HCEC 1CT (cell line): ENCODE measurements at regions not wholly inside any gene's neighbourhood (a gene's known extent, or its start where the extent isn't known, plus 50 kb on each side); places are given as distances from the start of the nearest gene placed in this dataset.

ENCODE experiments used
- DNase-seq: peaks from one replicate; pipeline ENCODE4 v3.0.0-alpha.2; 2017

DNA sequence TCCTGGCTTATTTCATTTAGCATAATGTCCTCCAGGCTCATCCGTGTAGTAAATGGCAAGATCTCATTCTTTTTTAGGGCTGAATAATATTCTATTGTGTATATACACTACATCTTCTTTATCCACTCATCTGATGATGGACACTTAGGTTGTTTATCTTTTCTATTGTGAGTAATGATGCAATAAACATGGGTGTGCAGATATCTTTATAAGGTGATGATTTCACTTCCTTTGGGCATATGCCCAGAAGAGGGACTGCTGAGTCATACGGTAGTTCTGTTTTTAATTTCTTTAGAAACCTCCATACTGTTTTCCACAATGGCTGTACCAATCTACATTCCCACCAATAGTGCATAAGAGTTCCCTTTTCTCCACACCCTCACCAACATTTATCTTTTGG lies 317.6 kb upstream of the CNKSR2 start:
- DNase-seq: no peak

DNA sequence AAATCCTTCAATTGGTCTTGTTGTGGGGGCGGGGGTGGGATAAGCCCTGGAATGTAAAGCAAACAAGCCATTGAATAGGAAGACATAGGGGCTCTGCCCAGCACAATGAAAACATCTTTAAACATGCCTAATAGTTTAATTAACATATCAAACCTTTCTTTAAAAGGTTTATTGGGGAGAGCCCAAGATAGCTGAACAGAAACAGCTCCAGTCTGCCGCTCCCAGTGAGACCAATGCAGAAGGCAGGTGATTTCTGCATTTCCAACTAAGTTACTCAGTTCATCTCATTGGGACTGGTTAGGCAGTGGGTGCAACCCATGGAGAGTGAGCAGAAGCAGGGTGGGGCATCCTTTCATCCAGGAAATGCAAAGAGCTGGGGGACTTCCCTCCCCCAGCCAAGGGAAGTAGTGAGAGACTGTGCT lies 327.2 kb upstream of the CNKSR2 start:
- no peak for DNase-seq

DNA sequence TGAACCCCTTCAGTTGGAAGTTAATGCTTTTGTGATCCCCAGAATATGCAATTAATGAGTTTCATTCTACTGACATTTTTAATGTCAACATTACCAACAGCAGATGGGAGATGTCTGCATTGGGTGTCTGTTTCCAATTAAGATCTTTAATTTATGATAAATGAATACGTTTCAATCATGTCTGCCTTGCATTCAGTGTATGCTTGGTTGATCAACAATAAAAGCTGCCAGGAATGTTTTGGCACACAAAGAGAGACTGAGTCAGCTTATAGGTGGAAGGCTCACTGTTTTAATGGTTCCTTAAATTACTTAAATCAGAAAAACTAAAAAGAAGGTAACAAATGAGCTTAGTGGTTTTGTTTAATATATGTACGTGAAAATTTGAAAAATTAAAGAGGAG lies 359.9 kb upstream of the CNKSR2 start:
- DNase-seq: no peak

DNA sequence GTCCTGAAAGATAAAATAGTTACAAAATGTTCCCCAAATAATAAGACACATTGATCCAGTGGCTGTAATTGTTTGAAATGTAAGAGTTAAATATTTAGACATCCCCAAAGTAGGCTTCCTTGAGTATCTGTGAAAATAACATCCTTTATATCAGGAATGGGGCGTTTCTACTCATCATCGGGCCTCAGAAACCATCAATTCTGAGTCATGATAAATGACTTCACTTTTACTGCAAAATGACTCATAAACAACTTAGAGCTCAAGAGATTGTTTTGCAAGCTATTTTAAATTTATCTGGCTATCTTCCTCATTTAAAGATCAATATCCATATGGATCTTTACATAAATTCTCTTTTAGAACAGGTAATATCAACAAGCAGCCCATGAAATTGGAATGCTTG lies 369.4 kb upstream of the CNKSR2 start:
- peak; percentile 26 for DNase-seq

DNA sequence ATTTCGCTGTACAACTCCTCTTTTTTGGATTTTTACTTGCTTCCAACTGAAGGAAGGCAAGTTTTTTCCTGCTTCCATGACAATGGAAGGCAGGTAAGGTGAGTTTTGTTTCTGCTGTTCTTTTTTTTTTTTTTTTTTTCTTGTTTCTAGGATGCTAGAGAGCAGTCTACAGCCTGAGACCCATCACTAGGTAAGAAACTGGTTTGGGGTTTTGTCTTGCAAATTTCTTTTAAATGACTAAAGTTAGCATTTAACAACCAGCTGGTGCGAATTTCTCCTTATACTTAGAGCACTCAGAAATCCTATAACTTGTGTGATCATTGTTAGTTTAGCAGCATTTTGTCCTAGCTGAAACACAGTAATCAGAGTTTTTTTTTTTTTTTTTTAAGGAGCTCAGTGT lies 378.4 kb upstream of the CNKSR2 start:
- no peak for DNase-seq

DNA sequence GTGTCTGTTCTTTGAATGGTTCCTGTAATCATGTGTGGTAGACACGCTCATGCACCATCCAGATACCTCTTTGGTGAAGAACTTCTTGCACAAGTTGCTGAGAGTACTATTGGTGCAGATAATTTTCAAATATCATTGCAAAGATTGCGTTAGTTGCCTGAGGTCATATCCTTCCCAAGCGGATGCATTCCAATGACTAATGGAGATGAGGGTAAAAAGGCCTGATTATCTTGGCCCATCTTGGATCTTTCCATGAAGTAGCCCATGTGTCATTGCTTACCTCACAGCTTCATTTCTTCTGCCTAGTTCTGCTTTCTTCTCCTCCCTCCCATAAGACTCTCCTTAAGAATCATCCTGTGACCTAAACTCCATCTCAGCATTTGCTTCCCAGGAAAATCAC lies 384.9 kb upstream of the CNKSR2 start:
- DNase-seq: peak; percentile 20

DNA sequence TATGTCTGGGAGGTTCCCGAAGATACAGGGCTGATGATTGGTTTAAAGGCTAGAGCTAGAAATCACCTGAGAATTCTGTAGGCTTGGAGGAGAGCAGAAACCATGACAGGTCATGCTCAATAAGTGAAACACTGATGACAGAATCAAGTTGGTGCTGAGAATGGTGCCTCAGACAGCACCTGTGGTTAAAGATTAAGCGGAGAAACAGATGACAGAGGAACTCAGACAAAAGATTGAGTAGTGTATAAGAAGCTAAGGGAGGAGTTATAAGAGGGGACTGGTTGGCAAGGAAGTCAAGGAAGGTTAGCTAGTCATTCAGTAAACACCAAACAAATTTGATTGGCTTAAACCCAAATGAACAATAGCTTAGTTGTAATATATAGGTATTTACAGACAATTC lies 385.4 kb upstream of the CNKSR2 start:
- no peak for DNase-seq

DNA sequence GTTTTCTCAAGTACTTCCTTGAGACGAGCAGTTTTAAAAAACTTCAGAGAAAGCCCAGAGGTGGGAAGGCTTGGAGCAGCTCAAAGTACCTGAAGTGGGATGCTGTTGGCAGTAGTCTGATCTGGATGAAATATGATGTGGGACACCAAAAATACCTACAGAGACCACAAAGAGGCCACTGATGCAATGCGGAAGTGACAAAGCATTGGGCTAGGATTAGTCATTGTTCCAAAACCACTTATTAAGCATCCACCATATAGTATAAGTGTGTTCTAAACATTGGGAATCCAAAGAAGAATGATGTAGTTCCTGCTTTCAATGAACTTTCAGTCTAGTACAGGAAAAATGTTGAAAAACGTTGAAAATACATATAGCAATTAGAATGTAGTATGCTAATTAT lies 386.1 kb upstream of the CNKSR2 start:
- peak; percentile 48 for DNase-seq

DNA sequence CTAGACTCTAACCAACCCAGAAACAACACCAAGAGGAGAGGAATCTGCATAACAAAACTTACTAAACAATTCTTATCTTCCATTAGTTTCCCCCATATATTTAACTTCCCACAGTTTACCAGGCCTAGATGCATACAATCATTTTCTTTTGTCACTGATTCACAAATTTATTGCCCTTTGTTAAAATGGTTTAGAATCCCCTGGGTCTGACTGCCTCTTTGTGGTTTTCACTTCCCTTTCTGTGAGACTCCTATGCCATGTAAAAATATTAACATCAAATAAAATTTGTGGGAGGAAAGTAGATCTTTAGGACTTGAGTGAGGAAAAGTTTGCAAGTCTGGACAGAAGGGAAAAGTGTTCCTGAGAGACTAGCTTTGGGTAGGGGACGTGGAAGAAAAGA lies 393.8 kb upstream of the CNKSR2 start:
- DNase-seq: no peak

DNA sequence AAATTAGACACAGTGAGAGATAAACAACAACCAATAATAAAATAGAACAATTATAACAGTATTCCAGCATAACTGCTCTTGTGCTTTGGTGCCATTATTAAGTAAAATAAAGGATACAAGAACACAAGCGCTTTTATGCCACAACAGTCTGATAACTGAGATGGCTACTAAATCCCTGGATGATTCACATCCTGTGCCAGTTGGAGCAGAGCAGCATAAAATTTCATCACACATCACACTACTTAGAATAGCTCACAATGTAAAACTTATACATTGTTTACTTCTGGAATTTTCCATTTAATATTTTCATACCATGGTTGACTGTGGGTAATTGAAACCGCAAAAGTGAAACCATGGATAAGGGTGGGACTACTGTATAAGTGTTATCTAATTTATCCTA lies 399.9 kb upstream of the CNKSR2 start:
- peak; percentile 62 for DNase-seq

DNA sequence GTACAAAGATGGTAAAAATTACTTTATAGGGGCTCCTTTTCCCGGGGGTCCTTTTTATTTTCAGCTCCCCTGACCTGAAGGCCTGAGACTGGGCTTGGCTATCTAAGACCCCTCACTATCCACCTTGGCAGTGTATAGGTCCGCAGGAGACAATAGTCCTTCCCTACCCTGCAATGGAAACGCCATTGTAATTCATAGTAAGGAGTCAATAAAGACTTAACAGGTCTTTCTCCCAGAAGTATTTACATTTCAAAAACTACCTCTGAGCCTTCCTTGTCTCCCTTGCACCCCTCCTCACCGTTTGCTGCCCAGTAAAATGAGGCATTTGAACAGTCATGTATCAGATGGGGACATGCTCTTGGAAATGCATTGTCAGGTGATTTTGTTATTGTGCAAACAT lies 401.2 kb upstream of the CNKSR2 start:
- DNase-seq: no peak

DNA sequence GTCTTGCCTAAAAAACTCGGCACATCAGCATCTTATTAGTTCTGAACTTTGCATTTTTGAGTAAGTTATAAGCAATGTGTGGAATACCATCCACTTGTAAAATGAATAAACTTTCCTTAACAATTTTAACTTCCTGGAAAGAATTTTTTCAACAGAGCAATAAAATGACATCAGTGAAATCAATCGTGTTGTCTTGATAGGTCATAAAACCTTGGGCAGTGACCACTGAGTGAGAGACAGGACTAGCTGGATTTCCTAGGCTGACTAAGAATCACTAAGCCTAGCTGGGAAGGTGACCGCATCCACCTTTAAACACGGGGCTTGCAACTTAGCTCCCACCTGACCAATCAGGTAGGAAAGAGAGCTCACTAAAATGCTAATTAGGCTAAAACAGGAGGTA lies 403.0 kb upstream of the CNKSR2 start:
- DNase-seq: no peak

DNA sequence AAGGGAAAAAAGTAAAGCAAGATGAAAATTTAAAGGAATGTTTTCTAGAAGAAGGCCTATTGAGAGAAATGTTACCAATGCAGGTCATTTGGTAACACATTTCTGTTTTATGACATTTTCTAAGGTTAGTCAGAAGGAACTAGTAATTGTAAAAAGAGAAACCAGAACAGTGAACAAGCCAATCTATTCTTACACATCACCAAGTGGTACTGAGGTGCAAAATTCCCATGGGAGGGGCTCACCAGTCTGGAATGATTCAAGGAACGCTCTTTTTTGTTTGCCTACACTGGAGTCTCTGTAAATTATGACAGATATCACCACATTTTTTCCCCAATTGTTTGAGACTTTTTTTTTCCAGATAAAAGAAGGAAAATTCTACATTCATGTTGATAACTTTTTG lies 404.7 kb upstream of the CNKSR2 start:
- DNase-seq: no peak

DNA sequence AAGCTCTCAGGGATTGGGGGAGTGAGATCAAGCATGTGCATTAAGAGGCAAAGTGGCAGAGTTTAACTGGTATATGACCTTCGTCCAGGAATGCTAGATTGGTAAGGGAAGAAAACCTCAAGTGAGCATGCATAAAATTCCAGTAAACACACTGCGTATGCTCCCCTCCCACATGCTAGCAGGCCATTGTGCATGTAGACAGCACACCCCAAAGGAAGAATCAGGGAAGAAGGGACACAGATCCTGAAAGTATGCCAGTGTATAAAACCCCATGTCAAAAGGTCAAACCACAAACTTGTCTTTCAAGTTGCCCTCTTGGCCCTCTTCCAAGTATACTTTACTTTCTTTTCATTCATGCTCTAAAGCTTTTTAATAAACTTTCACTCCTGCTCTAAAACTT lies 405.2 kb upstream of the CNKSR2 start:
- no peak for DNase-seq

DNA sequence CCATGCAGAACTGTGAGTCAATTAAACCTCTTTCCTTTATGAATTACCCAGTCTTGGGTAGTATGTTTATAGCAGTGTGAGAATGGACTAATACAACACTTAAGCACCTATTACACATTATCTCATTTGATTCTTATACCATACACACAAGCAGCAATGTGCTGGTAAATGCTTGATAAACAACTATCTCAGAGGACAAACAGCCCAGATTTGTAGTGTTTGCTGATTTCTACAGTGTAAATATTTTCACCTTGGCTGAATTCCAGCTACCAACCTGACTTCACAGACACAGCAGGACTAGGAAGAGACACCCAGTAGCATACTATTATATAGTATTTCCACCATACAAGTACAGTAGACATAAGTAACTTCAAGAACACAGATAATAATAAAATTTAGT lies 406.5 kb upstream of the CNKSR2 start:
- no peak for DNase-seq

DNA sequence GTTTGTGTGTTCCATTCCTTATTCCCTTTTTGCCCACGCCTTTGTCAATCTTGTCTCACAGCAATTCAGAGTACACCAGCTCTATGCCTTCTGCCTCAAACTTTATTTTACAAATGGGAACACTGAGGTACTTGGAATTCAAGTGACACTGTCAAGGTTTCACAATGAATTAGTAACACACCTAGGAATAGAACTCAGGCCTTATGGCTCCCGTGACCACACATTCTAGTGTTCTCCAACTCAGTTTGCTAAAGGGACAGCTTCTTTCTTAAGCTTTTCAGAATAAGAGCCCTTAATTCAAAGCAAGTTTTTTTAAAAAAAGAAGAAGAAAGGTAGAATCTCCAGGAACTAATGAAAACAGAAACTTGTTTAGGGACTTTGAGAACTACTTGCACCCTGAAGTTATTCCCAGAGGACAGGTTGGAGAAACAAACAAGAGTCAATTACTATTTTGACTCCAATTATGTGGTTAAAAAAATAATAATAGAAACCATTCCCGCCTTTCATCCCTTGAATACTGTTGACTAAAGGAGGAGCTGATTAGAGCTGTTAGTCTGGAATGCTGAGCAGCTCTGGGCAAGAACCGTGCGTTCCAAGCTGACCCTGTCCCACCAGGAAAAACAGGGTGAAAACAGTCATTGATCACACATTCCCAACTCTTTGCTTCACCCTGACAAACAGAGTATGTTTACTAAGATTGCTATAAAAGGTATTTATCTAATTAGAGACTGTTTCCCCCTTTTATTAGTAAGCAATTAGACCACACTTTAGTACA lies 408.8 kb upstream of the CNKSR2 start:
- no peak for DNase-seq

DNA sequence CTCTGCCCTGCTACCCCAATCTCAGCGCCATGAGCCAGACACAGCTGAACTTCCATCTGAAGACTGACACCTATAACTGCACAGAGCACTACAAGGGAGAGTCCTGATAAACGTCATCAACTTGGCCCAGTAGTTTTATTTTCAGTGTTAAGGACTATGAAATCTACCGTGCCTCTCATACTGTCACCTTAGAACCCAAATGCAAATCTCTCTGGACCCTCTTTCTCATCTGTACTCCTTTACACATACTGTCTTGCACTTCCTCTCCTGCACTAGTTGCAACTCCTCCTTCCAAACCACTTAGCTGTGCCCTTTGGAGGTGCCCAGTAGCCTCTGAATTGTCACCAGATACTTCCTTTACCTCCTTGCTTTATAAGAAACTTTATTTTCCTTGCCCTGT lies 420.2 kb upstream of the CNKSR2 start:
- DNase-seq: no peak

DNA sequence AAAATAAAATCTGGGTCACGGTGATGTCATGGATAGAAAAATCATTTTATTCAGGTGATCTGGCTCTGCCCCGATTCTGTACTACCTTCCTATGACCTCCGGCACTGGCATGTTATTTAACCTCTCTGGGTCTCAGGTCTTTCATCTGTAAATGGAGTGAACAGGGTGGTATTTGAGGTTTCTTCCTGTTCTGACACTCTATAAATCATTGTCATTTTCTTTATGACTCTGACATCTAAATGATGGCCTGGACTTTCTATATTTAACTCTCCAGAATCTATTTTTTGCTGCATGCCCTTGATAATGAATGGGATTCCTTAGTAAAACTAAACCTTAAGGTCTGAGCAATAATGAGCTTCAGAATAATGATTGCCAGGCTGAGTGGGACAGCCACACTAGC lies 422.0 kb upstream of the CNKSR2 start:
- DNase-seq: no peak

DNA sequence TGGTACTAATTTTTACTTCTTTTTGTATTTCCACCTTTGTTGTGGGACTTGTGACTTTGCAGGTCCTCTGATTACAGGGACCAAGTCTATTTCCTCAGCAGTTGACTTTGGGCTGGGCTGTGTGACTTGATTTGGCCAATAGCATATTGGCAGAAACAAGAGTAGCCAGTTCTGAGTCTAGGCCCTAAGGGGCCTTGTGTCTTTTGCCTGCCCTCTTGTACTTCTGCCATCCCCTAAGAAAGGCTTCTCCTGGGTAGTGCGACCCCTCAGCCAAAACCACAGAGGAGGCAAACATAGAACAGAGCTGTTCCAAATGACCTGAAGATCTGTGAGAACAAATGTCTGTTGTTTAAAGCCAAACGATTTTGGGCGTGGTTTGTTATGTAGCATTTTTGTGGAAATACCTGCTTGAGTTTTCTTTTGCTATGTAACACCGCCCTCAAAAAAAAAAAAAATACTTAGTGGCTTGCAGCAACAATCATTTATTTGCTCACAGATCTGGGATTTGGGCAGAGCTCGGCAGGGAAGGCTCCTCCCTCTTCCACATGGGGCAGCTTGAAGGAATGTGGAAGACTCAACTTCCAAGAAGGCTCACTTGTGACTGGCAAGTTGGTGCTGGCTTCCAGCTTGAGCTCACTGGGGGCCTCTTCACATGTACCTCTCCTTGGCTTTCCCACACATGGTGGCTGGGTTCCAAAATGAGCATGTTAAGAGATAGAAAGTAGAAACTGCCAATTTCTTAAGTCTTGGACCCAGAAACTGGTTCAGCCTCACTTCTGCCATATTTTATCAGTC lies 423.0 kb upstream of the CNKSR2 start:
- no peak for DNase-seq

DNA sequence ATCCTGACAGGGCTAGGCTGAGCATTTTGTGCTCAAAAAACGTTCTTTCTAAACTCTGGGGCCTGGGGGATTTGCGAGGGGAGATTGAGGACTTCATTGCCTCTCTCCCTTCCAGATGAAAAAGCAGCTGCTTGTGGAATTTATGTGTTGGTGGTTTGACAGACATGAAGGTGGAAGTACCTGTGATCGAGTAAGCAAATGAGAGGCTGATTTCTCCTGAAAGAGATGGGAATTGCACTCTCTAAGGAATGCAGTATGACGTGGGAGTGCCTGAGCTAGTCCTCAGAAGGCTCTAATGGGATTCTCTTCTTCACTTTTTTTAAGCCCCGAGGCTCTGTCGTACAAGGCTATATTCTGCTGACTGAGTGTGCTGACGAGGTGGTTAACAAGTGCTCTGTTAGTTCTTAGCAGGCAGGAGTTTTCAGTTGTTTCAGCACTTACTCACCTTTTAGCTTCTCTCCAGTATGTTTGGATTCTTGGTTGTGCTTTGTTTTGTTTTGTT lies 426.8 kb upstream of the CNKSR2 start:
- no peak for DNase-seq

DNA sequence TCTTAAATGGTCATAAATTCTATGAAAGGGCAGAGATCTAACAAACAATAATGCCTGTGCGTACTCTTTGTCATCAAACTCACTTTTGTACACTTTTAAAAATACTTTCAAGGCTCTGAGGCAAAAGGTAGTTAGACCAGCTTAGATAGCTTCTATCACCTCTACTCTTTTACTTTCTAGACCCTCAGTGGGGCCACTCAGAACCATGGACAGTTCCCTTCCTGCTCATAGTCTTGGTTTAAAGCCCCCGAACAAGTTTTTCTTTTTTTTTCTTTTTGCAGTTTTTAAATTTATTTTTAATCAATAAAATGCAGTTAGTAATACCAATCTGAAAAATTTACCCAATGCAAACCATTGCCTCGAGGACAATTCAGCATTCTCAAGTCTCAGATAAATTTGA lies 460.5 kb upstream of the CNKSR2 start:
- DNase-seq: no peak

DNA sequence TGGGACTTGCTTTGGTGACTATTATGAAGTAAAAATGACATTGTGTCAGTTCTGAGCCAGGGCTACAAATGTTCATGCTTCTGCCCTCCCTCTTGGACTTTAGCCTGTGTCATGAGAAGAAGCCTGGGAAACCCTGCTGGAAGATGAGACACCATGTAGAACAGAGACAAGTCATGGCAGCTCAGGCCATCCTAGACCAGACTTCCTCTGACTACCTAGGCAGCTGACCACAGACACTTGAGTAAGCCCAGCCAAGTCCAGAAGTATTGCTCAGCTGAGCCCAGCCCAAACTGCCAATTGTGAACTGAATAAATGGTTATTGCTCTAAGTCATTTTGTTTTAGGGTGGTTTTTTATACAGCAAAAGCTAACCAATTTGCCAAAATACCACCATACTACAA lies 467.6 kb upstream of the CNKSR2 start:
- no peak for DNase-seq

DNA sequence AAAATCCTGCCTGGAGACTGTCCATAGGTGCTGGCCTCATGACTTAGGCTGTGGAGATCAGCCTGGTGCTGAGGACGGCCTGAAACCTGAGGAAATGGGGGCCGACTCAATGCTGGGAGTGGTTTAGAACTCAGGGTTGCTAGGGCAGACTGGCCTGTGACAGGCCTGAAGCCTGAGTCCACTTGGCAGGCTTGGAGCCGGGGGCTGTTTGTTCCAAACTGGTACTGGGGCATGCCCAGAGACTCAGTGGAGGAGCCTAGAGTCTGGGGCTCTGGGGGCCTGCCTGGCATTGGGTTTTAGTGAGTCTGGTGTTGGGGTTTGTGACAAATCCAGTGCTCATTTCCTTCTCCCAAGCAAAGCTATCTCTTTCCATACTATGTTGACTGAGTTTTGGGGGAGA lies 489.7 kb upstream of the CNKSR2 start:
- DNase-seq: no peak

DNA sequence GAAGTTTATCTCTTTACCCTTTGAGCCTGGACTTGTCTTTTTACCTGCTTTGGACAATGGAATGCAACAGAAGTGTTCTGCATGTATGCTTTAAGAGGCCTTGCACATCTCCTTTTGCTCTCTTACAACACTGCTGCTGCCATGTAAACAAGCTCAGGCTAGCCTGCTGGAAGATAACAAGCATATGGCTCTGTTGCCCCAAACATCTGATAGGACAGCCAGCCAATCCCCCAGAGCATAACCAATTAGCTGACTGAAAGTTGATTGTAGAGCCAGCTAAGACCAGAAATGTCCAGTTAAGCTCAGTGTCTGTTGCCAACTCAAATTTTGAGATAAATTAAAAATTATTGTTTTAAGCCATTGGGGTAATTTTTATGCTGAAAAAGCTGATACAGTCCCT lies 510.6 kb upstream of the CNKSR2 start:
- no peak for DNase-seq

DNA sequence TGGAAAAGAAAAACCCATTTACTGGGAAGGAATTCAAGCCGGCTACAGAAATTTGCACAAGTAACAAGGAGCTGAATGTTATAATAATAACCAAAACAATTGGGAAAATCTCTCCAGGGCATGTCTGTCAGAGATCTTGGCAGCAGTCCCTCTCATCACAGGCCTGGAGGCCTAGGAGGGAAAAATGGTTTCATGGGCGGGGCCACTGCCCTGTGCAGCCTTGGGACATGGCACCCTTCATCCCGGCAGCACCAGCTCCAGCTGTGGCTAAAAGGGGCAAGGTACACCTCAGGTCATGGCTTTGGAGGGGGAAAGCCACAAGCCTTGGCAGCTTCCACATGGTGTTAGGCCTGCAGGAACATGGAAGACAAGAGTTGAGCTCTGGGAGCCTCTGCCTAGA lies 513.1 kb upstream of the CNKSR2 start:
- DNase-seq: no peak
